DND-41 (cell line): ENCODE measurements at regions not wholly inside any gene's neighbourhood (a gene's known extent, or its start where the extent isn't known, plus 50 kb on each side); places are given as distances from the start of the nearest gene placed in this dataset.

Experiments used
- CTCF ChIP-seq: IDR thresholded peaks from 2 replicates; pipeline ENCODE4 v1.5.1; 2012; ENCODE audit warnings: borderline replicate concordance, low read length, moderate library complexity, mild to moderate bottlenecking; ENCODE audit not compliant: poor library complexity, severe bottlenecking; ENCODE audit errors: extremely low read depth
- EZH2 ChIP-seq: IDR thresholded peaks from 3 replicates; pipeline ENCODE4 v1.6.1; 2012; ENCODE audit warnings: borderline replicate concordance, low read depth, mild to moderate bottlenecking, moderate library complexity, low read length, inconsistent platforms; ENCODE audit not compliant: severe bottlenecking

- no peak for TF ChIP-seq CTCF
- TF ChIP-seq EZH2 = no peak
These were observed 137.0 kb downstream of the NRN1 start for GRCh38 chr6:5869676-5870075.
